H1 (cell line): ENCODE measurements at regions not wholly inside any gene's neighbourhood (a gene's known extent, or its start where the extent isn't known, plus 50 kb on each side); places are given as distances from the start of the nearest gene placed in this dataset.

Source experiments
- ATF3 ChIP-seq: IDR thresholded peaks from 2 replicates; pipeline ENCODE4 v1.6.1; 2011; ENCODE audit warnings: low read depth, mild to moderate bottlenecking, low read length; ENCODE audit not compliant: insufficient read depth
- CHD1 ChIP-seq: IDR thresholded peaks from 2 replicates; pipeline ENCODE4 v1.6.1; 2012; ENCODE audit warnings: low read depth, low read length, improper control_type of control experiment
- GABPA ChIP-seq: IDR thresholded peaks from 2 replicates; pipeline ENCODE4 v1.6.1; 2011; ENCODE audit warnings: mild to moderate bottlenecking, low read length, moderate library complexity, borderline replicate concordance; ENCODE audit not compliant: insufficient read depth
- TBP ChIP-seq: IDR thresholded peaks from 2 replicates; pipeline ENCODE4 v1.6.1; 2011; ENCODE audit warnings: low read depth, low read length, improper control_type of control experiment

GRCh38 chr17:12553625-12554024 is 112.1 kb upstream of the MYOCD start:
- TF ChIP-seq CHD1 (no peak), ATF3 (no peak), GABPA (no peak), TBP (no peak)
